ENCODE measurements at regions not wholly inside any gene's neighbourhood (a gene's known extent, or its start where the extent isn't known, plus 50 kb on each side); places are given as distances from the start of the nearest gene placed in this dataset.

GRCh38 chr14:104393199-104393897 lies 186.2 kb upstream of the C14orf180 start:
- Histone ChIP-seq H3K27ac (ENCODE audit: low read depth in 1 of 2, low read length in 2 of 2) (peak overlapping the region; percentile 62 to 74), H3K36me3 (ENCODE audit: insufficient read depth, low read length) (no peaks in the 10 kb centered on the region), H3K4me3 (ENCODE audit: low read length) (peak overlapping the region; percentile 25), H3K9me3 (ENCODE audit: control insufficient read depth in 1 of 2, insufficient read depth in 1 of 2, low read length in 2 of 2) (peaks cover 8 to 13% of the 10 kb centered on the region in 2 experiments), H3K27me3 (ENCODE audit: control insufficient read depth in 1 of 2, insufficient read depth in 2 of 2, low read length in 2 of 2) (no peaks in the 10 kb centered on the region), H3K4me1 (ENCODE audit: insufficient read depth, low read length) (peaks cover 83% of the 10 kb centered on the region)
- ChIA-PET POLR2A (interaction anchor here (0.7 to 1.4 kb wide), 4 partner anchors 10 to 359 kb away, joined by 3 to 5 read pairs (median 4); partner anchors contain the start of gene SIVA1), CTCF (no interaction called here)
- peaks cover 4% of the 10 kb centered on the region for H3K36me3 Mint-ChIP-seq (ENCODE audit: low read depth)
- H3K4me3 Mint-ChIP-seq: peak overlapping the region; percentile 89
- peaks cover 75% of the 10 kb centered on the region for H3K4me1 Mint-ChIP-seq (ENCODE audit: low read depth)
- no peaks in the 10 kb centered on the region for H3K9me3 Mint-ChIP-seq
- no peaks in the 10 kb centered on the region for H3K27me3 Mint-ChIP-seq
- DNase-seq (peak in 3 of 14 experiments; percentile 2 to 18 (median 15)), ATAC-seq (ENCODE audit: poor library complexity) (no peak)
- TF ChIP-seq, protein P1, sequence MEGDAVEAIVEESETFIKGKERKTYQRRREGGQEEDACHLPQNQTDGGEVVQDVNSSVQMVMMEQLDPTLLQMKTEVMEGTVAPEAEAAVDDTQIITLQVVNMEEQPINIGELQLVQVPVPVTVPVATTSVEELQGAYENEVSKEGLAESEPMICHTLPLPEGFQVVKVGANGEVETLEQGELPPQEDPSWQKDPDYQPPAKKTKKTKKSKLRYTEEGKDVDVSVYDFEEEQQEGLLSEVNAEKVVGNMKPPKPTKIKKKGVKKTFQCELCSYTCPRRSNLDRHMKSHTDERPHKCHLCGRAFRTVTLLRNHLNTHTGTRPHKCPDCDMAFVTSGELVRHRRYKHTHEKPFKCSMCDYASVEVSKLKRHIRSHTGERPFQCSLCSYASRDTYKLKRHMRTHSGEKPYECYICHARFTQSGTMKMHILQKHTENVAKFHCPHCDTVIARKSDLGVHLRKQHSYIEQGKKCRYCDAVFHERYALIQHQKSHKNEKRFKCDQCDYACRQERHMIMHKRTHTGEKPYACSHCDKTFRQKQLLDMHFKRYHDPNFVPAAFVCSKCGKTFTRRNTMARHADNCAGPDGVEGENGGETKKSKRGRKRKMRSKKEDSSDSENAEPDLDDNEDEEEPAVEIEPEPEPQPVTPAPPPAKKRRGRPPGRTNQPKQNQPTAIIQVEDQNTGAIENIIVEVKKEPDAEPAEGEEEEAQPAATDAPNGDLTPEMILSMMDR (IDR thresholded peaks at IDR 0.05): no peak
- intact Hi-C loops (cut with DNase I, micrococcal nuclease): no loop called here
- H3K27ac Mint-ChIP-seq: peak overlapping the region; percentile 89

DNA sequence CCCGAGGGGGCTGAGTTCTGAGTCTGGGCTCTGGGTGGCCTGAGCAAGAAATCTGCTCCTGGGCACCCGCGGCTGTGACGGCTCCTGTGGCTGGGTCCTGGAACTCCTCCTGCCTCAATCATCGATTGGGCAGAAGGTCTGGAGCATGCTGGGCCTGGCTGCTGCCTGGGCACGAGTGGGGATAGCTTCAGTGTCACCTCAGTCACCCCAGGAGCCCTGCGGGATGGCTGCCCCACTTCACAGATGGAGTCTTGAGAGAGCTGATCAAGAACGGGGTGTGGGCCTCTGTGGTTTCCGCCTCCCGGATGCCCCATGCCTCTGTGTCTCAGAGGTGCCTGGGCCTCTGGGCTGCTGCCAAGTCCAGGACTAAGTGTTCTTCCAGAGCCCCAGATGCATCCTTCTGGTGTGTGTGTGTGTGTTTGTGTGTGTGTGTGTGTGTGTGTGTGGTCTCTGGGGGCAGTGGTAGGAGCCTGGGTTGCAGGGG lies 185.6 kb upstream of the C14orf180 start:
- peaks cover 76% of the 10 kb centered on the region for H3K4me1 Mint-ChIP-seq (ENCODE audit: low read depth)
- H3K27me3 Mint-ChIP-seq: no peaks in the 10 kb centered on the region
- ChIA-PET POLR2A (interaction anchor here (0.7 to 1.4 kb wide), 3 partner anchors 10 to 100 kb away, joined by 3 to 5 read pairs (median 4); no protein-coding TSS in a partner anchor), CTCF (no interaction called here)
- TF ChIP-seq, protein P1 (IDR thresholded peaks at IDR 0.05): no peak
- peak overlapping the region; percentile 89 for H3K27ac Mint-ChIP-seq
- intact Hi-C loops (cut with DNase I, micrococcal nuclease): no loop called here
- peaks cover 8 to 16% of the 10 kb centered on the region in 2 experiments for H3K9me3 ChIP-seq (ENCODE audit: control insufficient read depth in 1 of 2, insufficient read depth in 1 of 2, low read length in 2 of 2)
- H3K9me3 Mint-ChIP-seq: no peaks in the 10 kb centered on the region
- no peaks in the 10 kb centered on the region for H3K36me3 ChIP-seq (ENCODE audit: insufficient read depth, low read length)
- no peaks in the 10 kb centered on the region for H3K27me3 ChIP-seq (ENCODE audit: control insufficient read depth in 1 of 2, insufficient read depth in 2 of 2, low read length in 2 of 2)
- DNase-seq (peak; percentile 69 to 91 (median 81)), ATAC-seq (ENCODE audit: poor library complexity) (peak; percentile 67)
- H3K36me3 Mint-ChIP-seq (ENCODE audit: low read depth): peaks cover 4% of the 10 kb centered on the region
- H3K4me1 ChIP-seq (ENCODE audit: insufficient read depth, low read length): peaks cover 81% of the 10 kb centered on the region
- H3K4me3 ChIP-seq (ENCODE audit: low read length): peak overlapping the region; percentile 25
- peak overlapping the region; percentile 89 for H3K4me3 Mint-ChIP-seq
- peak overlapping the region; percentile 62 to 74 for H3K27ac ChIP-seq (ENCODE audit: low read depth in 1 of 2, low read length in 2 of 2)

- H3K27me3 Mint-ChIP-seq: no peaks in the 10 kb centered on the region
- peak overlapping the region; percentile 89 for H3K4me3 Mint-ChIP-seq
- H3K4me3 ChIP-seq (ENCODE audit: low read length): peak overlapping the region; percentile 25
- H3K27me3 ChIP-seq (ENCODE audit: control insufficient read depth in 1 of 2, insufficient read depth in 2 of 2, low read length in 2 of 2): no peaks in the 10 kb centered on the region
- H3K9me3 Mint-ChIP-seq: no peaks in the 10 kb centered on the region
- TF ChIP-seq, protein P1 (IDR thresholded peaks at IDR 0.05): no peak
- peak overlapping the region; percentile 89 for H3K27ac Mint-ChIP-seq
- peaks cover 8 to 16% of the 10 kb centered on the region in 2 experiments for H3K9me3 ChIP-seq (ENCODE audit: control insufficient read depth in 1 of 2, insufficient read depth in 1 of 2, low read length in 2 of 2)
- ChIA-PET CTCF (no interaction called here), POLR2A (no interaction called here)
- DNase-seq: peak in 3 of 14 experiments; percentile 1 to 29 (median 27)
- H3K27ac ChIP-seq (ENCODE audit: low read depth in 1 of 2, low read length in 2 of 2): peak overlapping the region; percentile 30 to 62
- peak; percentile 0 for ATAC-seq (ENCODE audit: poor library complexity)
- H3K36me3 Mint-ChIP-seq (ENCODE audit: low read depth): peaks cover 4% of the 10 kb centered on the region
- H3K4me1 Mint-ChIP-seq (ENCODE audit: low read depth): peaks cover 77% of the 10 kb centered on the region
- intact Hi-C loops (cut with DNase I, micrococcal nuclease): no loop called here
- peaks cover 81% of the 10 kb centered on the region for H3K4me1 ChIP-seq (ENCODE audit: insufficient read depth, low read length)
- H3K36me3 ChIP-seq (ENCODE audit: insufficient read depth, low read length): no peaks in the 10 kb centered on the region
Observed at GRCh38 chr14:104394409-104394851, 185.1 kb upstream of the C14orf180 start.
